ENCODE measurements at regions not wholly inside any gene's neighbourhood (a gene's known extent, or its start where the extent isn't known, plus 50 kb on each side); places are given as distances from the start of the nearest gene placed in this dataset.

- TF ChIP-seq EP300 (IDR thresholded peaks at IDR 0.05) (no peak), POLR2AphosphoS5 (IDR thresholded peaks at IDR 0.05) (no peak), POLR2A (IDR thresholded peaks at IDR 0.05) (no peak)
- TF ChIP-seq, protein P1, sequence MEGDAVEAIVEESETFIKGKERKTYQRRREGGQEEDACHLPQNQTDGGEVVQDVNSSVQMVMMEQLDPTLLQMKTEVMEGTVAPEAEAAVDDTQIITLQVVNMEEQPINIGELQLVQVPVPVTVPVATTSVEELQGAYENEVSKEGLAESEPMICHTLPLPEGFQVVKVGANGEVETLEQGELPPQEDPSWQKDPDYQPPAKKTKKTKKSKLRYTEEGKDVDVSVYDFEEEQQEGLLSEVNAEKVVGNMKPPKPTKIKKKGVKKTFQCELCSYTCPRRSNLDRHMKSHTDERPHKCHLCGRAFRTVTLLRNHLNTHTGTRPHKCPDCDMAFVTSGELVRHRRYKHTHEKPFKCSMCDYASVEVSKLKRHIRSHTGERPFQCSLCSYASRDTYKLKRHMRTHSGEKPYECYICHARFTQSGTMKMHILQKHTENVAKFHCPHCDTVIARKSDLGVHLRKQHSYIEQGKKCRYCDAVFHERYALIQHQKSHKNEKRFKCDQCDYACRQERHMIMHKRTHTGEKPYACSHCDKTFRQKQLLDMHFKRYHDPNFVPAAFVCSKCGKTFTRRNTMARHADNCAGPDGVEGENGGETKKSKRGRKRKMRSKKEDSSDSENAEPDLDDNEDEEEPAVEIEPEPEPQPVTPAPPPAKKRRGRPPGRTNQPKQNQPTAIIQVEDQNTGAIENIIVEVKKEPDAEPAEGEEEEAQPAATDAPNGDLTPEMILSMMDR (IDR thresholded peaks at IDR 0.05), result no peak
Observed at GRCh38 chr2:160794926-160795325, 301.3 kb upstream of the RBMS1 start.
